ENCODE measurements at regions not wholly inside any gene's neighbourhood (a gene's known extent, or its start where the extent isn't known, plus 50 kb on each side); places are given as distances from the start of the nearest gene placed in this dataset.
"Not testable (repeated sequence)": the region's sequence is repeated elsewhere in the genome, so short reads cannot be mapped to it uniquely, and the experiment has no call there.

GRCh38 chr7:131774419-131775220 is 218.2 kb upstream of the PODXL start:
- no peak for DNase-seq

GRCh38 chr7:131773413-131773812 is 217.0 kb upstream of the PODXL start:
- no peak for DNase-seq

- no peak for DNase-seq
Measured at GRCh38 chr7:131769241-131769640, 212.8 kb upstream of the PODXL start.

GRCh38 chr7:131767591-131767990 is 211.2 kb upstream of the PODXL start:
- DNase-seq = no peak

- no peak for DNase-seq
Measured at GRCh38 chr7:131765575-131765974, 209.1 kb upstream of the PODXL start.

GRCh38 chr7:131764143-131764775 is 207.8 kb upstream of the PODXL start:
- no peak for DNase-seq

- DNase-seq = no peak
Measured at GRCh38 chr7:131762753-131763152, 206.3 kb upstream of the PODXL start.

GRCh38 chr7:131755801-131756200 is 199.4 kb upstream of the PODXL start:
- DNase-seq = not testable (repeated sequence)

GRCh38 chr7:131753620-131754222 is 197.3 kb upstream of the PODXL start:
- DNase-seq = no peak

GRCh38 chr7:131747658-131748232 is 191.3 kb upstream of the PODXL start:
- DNase-seq = peak; percentile 5

- DNase-seq = no peak
Measured at GRCh38 chr7:131745390-131746248, 189.2 kb upstream of the PODXL start.

- no peak for DNase-seq
Measured at GRCh38 chr7:131741446-131741845, 185.0 kb upstream of the PODXL start.

GRCh38 chr7:131737746-131738465 is 181.5 kb upstream of the PODXL start:
- DNase-seq = no peak

GRCh38 chr7:131735101-131735500 is 178.7 kb upstream of the PODXL start:
- DNase-seq = no peak

- DNase-seq = no peak
Measured at GRCh38 chr7:131733604-131734003, 177.2 kb upstream of the PODXL start.

- no peak for DNase-seq
Measured at GRCh38 chr7:131727189-131727588, 170.8 kb upstream of the PODXL start.

- DNase-seq = no peak
Measured at GRCh38 chr7:131726686-131727085, 170.3 kb upstream of the PODXL start.

- DNase-seq = no peak
Measured at GRCh38 chr7:131726031-131726430, 169.6 kb upstream of the PODXL start.

- DNase-seq = no peak
Measured at GRCh38 chr7:131724776-131725345, 168.4 kb upstream of the PODXL start.

- no peak for DNase-seq
Measured at GRCh38 chr7:131723926-131724325, 167.5 kb upstream of the PODXL start.

GRCh38 chr7:131722371-131722770 is 165.9 kb upstream of the PODXL start:
- DNase-seq = no peak

GRCh38 chr7:131721660-131722059 is 165.2 kb upstream of the PODXL start:
- no peak for DNase-seq

All from NCI-H510A treated with DMSO at 0.1 percent for 48 hours (cell line).